SK-N-SH (cell line): ENCODE measurements at regions not wholly inside any gene's neighbourhood (a gene's known extent, or its start where the extent isn't known, plus 50 kb on each side); places are given as distances from the start of the nearest gene placed in this dataset.

Experiments
- CTCF ChIA-PET: fragments of 300-600, 350-600 bp; formaldehyde crosslinking; extraction: SDS; loops from one replicate; lab custom pipeline; 2021; lab: Yijun Ruan, JAX
- POLR2A ChIA-PET: fragments of 350-600 bp; sonication (Branson Sonifier 250); formaldehyde crosslinking; extraction: SDS; loops from one replicate; lab custom pipeline; 2020; ENCODE audit warnings: antibody characterized with exemption, inconsistent platforms; lab: Yijun Ruan, JAX
- DNase-seq: peaks from one replicate; pipeline ENCODE4 v3.0.0; 2012
- H2AFZ ChIP-seq: fragments of 200-600 bp; sonication (generic); 2 replicates; pipeline ENCODE4 v1.8.1; 2016; ENCODE audit warnings: antibody characterized with exemption, mild to moderate bottlenecking, low read depth
- H3F3A ChIP-seq: fragments of 200-600 bp; sonication (generic); replicated peaks from 2 replicates; pipeline ENCODE3; 2016; ENCODE audit warnings: antibody characterized with exemption, mild to moderate bottlenecking; ENCODE audit not compliant: insufficient read depth
- H3K27ac ChIP-seq, 2 experiments: fragments of 200-500 bp in 1 of 2; fragments of 200-600 bp in 1 of 2; sonication (Bioruptor generic) in 1 of 2; sonication (generic), shearing (Covaris generic) in 1 of 2; 2 replicates each; pipeline versions ENCODE4 v1.5.1 to v1.6.1; 2014 to 2016; ENCODE audit warnings: low read depth in 2 of 2, inconsistent platforms in 1 of 2, low read length in 1 of 2, mild to moderate bottlenecking in 1 of 2, mixed read lengths in 1 of 2
- H3K27me3 ChIP-seq: fragments of 200-600 bp; sonication (generic), shearing (Covaris generic); 2 replicates; pipeline ENCODE4 v1.6.1; 2016; ENCODE audit warnings: mixed run types; ENCODE audit not compliant: insufficient read depth
- H3K36me3 ChIP-seq, 2 experiments: fragments of 200-500 bp in 1 of 2; fragments of 200-600 bp in 1 of 2; sonication (Bioruptor generic) in 1 of 2; sonication (generic) in 1 of 2; replicated peaks in 1 of 2; 2 replicates each; pipeline versions ENCODE3 to v1.5.1; 2014 to 2016; ENCODE audit warnings: low read length in 1 of 2, mild to moderate bottlenecking in 1 of 2; ENCODE audit not compliant: insufficient read depth in 2 of 2, control insufficient read depth in 1 of 2
- H3K4me1 ChIP-seq, 2 experiments: fragments of 200-500 bp in 1 of 2; fragments of 200-600 bp in 1 of 2; sonication (Bioruptor generic) in 1 of 2; sonication (generic), shearing (Covaris generic) in 1 of 2; 2 replicates each; pipeline versions ENCODE4 v1.5.1 to v1.6.1; 2014 to 2016; ENCODE audit warnings: low read depth in 1 of 2, low read length in 1 of 2, mixed run types in 1 of 2; ENCODE audit not compliant: insufficient read depth in 2 of 2, control insufficient read depth in 1 of 2
- H3K4me2 ChIP-seq: fragments of 200-600 bp; sonication (generic), shearing (Covaris generic); 2 replicates; pipeline ENCODE4 v1.6.1; 2017; ENCODE audit warnings: mixed run types
- H3K4me3 ChIP-seq, 2 experiments: fragments of 200-500 bp in 1 of 2; fragments of 200-600 bp in 1 of 2; sonication (Bioruptor generic) in 1 of 2; sonication (generic), shearing (Covaris generic) in 1 of 2; 2 replicates each; pipeline versions ENCODE4 v1.5.1 to v1.8.1; 2014 to 2016; ENCODE audit warnings: low read depth in 2 of 2, inconsistent platforms in 1 of 2, low read length in 1 of 2, mild to moderate bottlenecking in 1 of 2, mixed read lengths in 1 of 2, moderate library complexity in 1 of 2
- H3K79me2 ChIP-seq: fragments of 200-600 bp; sonication (generic); 2 replicates; pipeline ENCODE4 v1.8.1; 2017; ENCODE audit warnings: mild to moderate bottlenecking; ENCODE audit not compliant: insufficient read depth
- H3K9ac ChIP-seq: fragments of 200-600 bp; sonication (generic); 2 replicates; pipeline ENCODE4 v1.6.1; 2017; ENCODE audit warnings: mixed run types
- H3K9me2 ChIP-seq: fragments of 200-600 bp; sonication (generic); 2 replicates; pipeline ENCODE4 v1.6.1; 2017; ENCODE audit warnings: mixed run types
- H3K9me3 ChIP-seq: fragments of 200-600 bp; sonication (generic); 2 replicates; pipeline ENCODE4 v1.6.1; 2017; ENCODE audit warnings: mixed run types, mild to moderate bottlenecking, moderate library complexity
- H4K20me1 ChIP-seq: fragments of 200-600 bp; sonication (generic); 2 replicates; pipeline ENCODE4 v1.6.1; 2017; ENCODE audit warnings: mild to moderate bottlenecking, mixed run types; ENCODE audit not compliant: insufficient read depth
- CHD2 ChIP-seq: fragments of 150-350 bp; IDR thresholded peaks from 2 replicates; pipeline ENCODE4 v1.6.1; 2018; ENCODE audit warnings: low read length; ENCODE audit not compliant: partially characterized antibody
- FOSL2 ChIP-seq: IDR thresholded peaks from 2 replicates; pipeline ENCODE4 v1.4.0; 2012; ENCODE audit warnings: low read depth, mild to moderate bottlenecking, moderate library complexity, borderline replicate concordance
- FOXM1 ChIP-seq: IDR thresholded peaks from 2 replicates; pipeline ENCODE4 v1.4.0; 2012; ENCODE audit warnings: low read depth, mild to moderate bottlenecking
- GABPA ChIP-seq: IDR thresholded peaks from 2 replicates; pipeline ENCODE4 v1.4.0; 2012; ENCODE audit warnings: low read depth, mild to moderate bottlenecking
- MXI1 ChIP-seq: IDR thresholded peaks from 2 replicates; pipeline ENCODE4 v1.6.1; 2012; ENCODE audit warnings: mild to moderate bottlenecking, low read depth, low read length, improper control_type of control experiment
- NFIC ChIP-seq: IDR thresholded peaks from 2 replicates; pipeline ENCODE4 v1.4.0; 2012; ENCODE audit warnings: borderline replicate concordance
- NRF1 ChIP-seq: IDR thresholded peaks from 2 replicates; pipeline ENCODE4 v1.6.1; 2012; ENCODE audit warnings: low read depth, mild to moderate bottlenecking, low read length
- POLR2AphosphoS5 ChIP-seq: IDR thresholded peaks from 2 replicates; pipeline ENCODE4 v1.6.1; 2012; ENCODE audit warnings: low read depth, low read length
- RAD21 ChIP-seq: IDR thresholded peaks from 2 replicates; pipeline ENCODE4 v1.6.1; 2012; ENCODE audit warnings: mild to moderate bottlenecking, low read length
- SMC3 ChIP-seq: IDR thresholded peaks from 2 replicates; pipeline ENCODE4 v1.6.1; 2012; ENCODE audit warnings: low read depth, low read length, improper control_type of control experiment
- TCF12 ChIP-seq: IDR thresholded peaks from 2 replicates; pipeline ENCODE4 v1.4.0; 2012
- TEAD4 ChIP-seq: IDR thresholded peaks from 2 replicates; pipeline ENCODE4 v1.4.0; 2012; ENCODE audit warnings: mild to moderate bottlenecking, borderline replicate concordance; ENCODE audit not compliant: insufficient read depth
- USF1 ChIP-seq: IDR thresholded peaks from 2 replicates; pipeline ENCODE4 v1.4.0; 2012; ENCODE audit warnings: low read depth, borderline replicate concordance
- WGBS: methylation state at CpG from one replicate; pipeline ENCODE4 v1.1.6; 2017; ENCODE audit warnings: low lambda C conversion rate; 5-methylcytosine and 5-hydroxymethylcytosine counted together
- TF ChIP-seq, protein P1 (sequence below): IDR thresholded peaks from 2 replicates; pipeline ENCODE4 v1.4.0; 2012; ENCODE audit warnings: low read depth
- TF ChIP-seq, protein P2 (sequence below): IDR thresholded peaks from 2 replicates; pipeline ENCODE4 v1.6.1; 2012; ENCODE audit warnings: mild to moderate bottlenecking, low read depth, low read length, moderate library complexity
- TF ChIP-seq, protein P3 (sequence below): IDR thresholded peaks from 2 replicates; pipeline ENCODE4 v1.4.0; 2012; ENCODE audit warnings: low read depth, borderline replicate concordance

- no peak overlapping the region for H3K9ac ChIP-seq
- POLR2A ChIA-PET: no interaction called here
- TF ChIP-seq, protein P1, sequence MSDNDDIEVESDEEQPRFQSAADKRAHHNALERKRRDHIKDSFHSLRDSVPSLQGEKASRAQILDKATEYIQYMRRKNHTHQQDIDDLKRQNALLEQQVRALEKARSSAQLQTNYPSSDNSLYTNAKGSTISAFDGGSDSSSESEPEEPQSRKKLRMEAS: no peak
- no peak for TF ChIP-seq TEAD4
- CTCF ChIA-PET: no interaction called here
- H3F3A ChIP-seq: no peaks in the 10 kb centered on the region
- H3K9me3 ChIP-seq: no peaks in the 10 kb centered on the region
- no peak for DNase-seq
- no peak overlapping the region for H3K4me3 ChIP-seq
- WGBS: 14% methylated on average over 3 of the region's 3 CpGs
- no peaks in the 10 kb centered on the region for H3K27me3 ChIP-seq
- no peak overlapping the region for H3K4me2 ChIP-seq
- H3K27ac ChIP-seq: no peak overlapping the region
- H4K20me1 ChIP-seq: no peaks in the 10 kb centered on the region
- no peaks in the 10 kb centered on the region for H3K9me2 ChIP-seq
- no peaks in the 10 kb centered on the region for H3K4me1 ChIP-seq
- no peaks in the 10 kb centered on the region for H3K79me2 ChIP-seq
- H3K36me3 ChIP-seq: no peaks in the 10 kb centered on the region
- no peak overlapping the region for H2AFZ ChIP-seq
These were observed 238.8 kb upstream of the SLC35B3 start for GRCh38 chr6:8674126-8674525.

DNA sequence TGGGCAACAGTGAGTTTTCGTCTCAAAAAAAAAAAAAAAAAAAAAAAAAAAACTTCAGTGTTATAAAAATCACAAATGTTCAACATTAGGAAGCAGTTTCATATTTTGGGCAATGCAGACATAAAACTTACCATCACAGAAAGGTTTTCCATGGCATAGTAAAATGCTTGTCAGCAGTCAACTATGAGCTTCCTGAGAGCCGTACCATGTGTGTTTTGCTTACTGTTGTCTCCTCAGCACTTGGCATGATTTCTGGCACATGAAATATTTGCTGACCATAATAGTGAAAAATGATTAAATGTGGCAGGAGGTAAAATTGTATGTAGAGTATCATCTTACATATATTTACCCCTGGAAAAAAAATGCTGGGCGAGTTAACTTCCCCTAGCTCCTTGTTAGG, 237.5 kb upstream of the SLC35B3 start:
- H3K27me3 ChIP-seq: no peaks in the 10 kb centered on the region
- TF ChIP-seq GABPA: no peak
- no peak for TF ChIP-seq CHD2
- TF ChIP-seq USF1: no peak
- TF ChIP-seq RAD21: no peak
- TF ChIP-seq TCF12: no peak
- TF ChIP-seq NRF1: no peak
- TF ChIP-seq SMC3: no peak
- no peak for TF ChIP-seq NFIC
- TF ChIP-seq, protein P2, sequence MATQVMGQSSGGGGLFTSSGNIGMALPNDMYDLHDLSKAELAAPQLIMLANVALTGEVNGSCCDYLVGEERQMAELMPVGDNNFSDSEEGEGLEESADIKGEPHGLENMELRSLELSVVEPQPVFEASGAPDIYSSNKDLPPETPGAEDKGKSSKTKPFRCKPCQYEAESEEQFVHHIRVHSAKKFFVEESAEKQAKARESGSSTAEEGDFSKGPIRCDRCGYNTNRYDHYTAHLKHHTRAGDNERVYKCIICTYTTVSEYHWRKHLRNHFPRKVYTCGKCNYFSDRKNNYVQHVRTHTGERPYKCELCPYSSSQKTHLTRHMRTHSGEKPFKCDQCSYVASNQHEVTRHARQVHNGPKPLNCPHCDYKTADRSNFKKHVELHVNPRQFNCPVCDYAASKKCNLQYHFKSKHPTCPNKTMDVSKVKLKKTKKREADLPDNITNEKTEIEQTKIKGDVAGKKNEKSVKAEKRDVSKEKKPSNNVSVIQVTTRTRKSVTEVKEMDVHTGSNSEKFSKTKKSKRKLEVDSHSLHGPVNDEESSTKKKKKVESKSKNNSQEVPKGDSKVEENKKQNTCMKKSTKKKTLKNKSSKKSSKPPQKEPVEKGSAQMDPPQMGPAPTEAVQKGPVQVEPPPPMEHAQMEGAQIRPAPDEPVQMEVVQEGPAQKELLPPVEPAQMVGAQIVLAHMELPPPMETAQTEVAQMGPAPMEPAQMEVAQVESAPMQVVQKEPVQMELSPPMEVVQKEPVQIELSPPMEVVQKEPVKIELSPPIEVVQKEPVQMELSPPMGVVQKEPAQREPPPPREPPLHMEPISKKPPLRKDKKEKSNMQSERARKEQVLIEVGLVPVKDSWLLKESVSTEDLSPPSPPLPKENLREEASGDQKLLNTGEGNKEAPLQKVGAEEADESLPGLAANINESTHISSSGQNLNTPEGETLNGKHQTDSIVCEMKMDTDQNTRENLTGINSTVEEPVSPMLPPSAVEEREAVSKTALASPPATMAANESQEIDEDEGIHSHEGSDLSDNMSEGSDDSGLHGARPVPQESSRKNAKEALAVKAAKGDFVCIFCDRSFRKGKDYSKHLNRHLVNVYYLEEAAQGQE: no peak
- TF ChIP-seq, protein P3, sequence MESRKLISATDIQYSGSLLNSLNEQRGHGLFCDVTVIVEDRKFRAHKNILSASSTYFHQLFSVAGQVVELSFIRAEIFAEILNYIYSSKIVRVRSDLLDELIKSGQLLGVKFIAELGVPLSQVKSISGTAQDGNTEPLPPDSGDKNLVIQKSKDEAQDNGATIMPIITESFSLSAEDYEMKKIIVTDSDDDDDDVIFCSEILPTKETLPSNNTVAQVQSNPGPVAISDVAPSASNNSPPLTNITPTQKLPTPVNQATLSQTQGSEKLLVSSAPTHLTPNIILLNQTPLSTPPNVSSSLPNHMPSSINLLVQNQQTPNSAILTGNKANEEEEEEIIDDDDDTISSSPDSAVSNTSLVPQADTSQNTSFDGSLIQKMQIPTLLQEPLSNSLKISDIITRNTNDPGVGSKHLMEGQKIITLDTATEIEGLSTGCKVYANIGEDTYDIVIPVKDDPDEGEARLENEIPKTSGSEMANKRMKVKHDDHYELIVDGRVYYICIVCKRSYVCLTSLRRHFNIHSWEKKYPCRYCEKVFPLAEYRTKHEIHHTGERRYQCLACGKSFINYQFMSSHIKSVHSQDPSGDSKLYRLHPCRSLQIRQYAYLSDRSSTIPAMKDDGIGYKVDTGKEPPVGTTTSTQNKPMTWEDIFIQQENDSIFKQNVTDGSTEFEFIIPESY: no peak
- TF ChIP-seq FOXM1: no peak
- no peak for TF ChIP-seq MXI1
- no peak for TF ChIP-seq FOSL2
- TF ChIP-seq POLR2AphosphoS5: no peak
- TF ChIP-seq, all 33 proteins: peak for 0
- Histone ChIP-seq H2AFZ (no peak overlapping the region), H3K79me2 (no peaks in the 10 kb centered on the region), H3F3A (no peaks in the 10 kb centered on the region), H3K4me2 (no peak overlapping the region), H3K27ac (no peak overlapping the region), H3K4me3 (no peak overlapping the region), H4K20me1 (no peaks in the 10 kb centered on the region), H3K9ac (no peak overlapping the region), H3K9me2 (no peaks in the 10 kb centered on the region), H3K9me3 (no peaks in the 10 kb centered on the region), H3K4me1 (no peaks in the 10 kb centered on the region), H3K36me3 (no peaks in the 10 kb centered on the region)
- POLR2A ChIA-PET: no interaction called here
- CTCF ChIA-PET: no interaction called here
- 32% methylated on average over 3 of the region's 3 CpGs for WGBS
- no peak for DNase-seq
